ENCODE measurements at regions not wholly inside any gene's neighbourhood (a gene's known extent, or its start where the extent isn't known, plus 50 kb on each side); places are given as distances from the start of the nearest gene placed in this dataset.

DNA sequence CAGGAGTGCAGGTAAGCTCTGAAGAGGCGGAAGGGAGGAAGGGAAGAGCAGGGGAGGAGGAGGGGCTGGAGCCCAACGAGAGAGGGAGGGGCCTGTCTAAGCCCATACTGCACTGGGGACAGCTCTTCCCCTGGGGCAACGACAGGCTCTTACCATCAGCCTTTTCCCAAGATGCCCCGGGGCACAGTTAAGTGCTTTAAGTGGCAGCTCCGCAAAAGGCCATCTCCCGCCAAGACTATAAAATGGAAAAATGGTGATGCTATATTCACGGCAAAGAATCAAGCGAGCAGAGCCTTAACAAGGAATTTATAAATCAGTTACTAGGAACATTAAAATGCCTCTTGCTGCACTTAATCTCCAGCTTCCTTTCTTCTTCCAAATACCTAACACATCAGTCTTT, 110.2 kb upstream of the NLRP1 start:
- TF ChIP-seq, protein P1, sequence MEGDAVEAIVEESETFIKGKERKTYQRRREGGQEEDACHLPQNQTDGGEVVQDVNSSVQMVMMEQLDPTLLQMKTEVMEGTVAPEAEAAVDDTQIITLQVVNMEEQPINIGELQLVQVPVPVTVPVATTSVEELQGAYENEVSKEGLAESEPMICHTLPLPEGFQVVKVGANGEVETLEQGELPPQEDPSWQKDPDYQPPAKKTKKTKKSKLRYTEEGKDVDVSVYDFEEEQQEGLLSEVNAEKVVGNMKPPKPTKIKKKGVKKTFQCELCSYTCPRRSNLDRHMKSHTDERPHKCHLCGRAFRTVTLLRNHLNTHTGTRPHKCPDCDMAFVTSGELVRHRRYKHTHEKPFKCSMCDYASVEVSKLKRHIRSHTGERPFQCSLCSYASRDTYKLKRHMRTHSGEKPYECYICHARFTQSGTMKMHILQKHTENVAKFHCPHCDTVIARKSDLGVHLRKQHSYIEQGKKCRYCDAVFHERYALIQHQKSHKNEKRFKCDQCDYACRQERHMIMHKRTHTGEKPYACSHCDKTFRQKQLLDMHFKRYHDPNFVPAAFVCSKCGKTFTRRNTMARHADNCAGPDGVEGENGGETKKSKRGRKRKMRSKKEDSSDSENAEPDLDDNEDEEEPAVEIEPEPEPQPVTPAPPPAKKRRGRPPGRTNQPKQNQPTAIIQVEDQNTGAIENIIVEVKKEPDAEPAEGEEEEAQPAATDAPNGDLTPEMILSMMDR (IDR thresholded peaks at IDR 0.05; ENCODE audit: insufficient read depth, low read length): no peak
- TF ChIP-seq POLR2AphosphoS5 (IDR thresholded peaks at IDR 0.05; ENCODE audit: low read depth): no peak
- no peak for TF ChIP-seq GABPA (IDR thresholded peaks at IDR 0.05; ENCODE audit: low read depth)
- no peak for TF ChIP-seq SPI1 (IDR thresholded peaks at IDR 0.05; ENCODE audit: borderline replicate concordance, low read depth)
- TF ChIP-seq, protein P2, sequence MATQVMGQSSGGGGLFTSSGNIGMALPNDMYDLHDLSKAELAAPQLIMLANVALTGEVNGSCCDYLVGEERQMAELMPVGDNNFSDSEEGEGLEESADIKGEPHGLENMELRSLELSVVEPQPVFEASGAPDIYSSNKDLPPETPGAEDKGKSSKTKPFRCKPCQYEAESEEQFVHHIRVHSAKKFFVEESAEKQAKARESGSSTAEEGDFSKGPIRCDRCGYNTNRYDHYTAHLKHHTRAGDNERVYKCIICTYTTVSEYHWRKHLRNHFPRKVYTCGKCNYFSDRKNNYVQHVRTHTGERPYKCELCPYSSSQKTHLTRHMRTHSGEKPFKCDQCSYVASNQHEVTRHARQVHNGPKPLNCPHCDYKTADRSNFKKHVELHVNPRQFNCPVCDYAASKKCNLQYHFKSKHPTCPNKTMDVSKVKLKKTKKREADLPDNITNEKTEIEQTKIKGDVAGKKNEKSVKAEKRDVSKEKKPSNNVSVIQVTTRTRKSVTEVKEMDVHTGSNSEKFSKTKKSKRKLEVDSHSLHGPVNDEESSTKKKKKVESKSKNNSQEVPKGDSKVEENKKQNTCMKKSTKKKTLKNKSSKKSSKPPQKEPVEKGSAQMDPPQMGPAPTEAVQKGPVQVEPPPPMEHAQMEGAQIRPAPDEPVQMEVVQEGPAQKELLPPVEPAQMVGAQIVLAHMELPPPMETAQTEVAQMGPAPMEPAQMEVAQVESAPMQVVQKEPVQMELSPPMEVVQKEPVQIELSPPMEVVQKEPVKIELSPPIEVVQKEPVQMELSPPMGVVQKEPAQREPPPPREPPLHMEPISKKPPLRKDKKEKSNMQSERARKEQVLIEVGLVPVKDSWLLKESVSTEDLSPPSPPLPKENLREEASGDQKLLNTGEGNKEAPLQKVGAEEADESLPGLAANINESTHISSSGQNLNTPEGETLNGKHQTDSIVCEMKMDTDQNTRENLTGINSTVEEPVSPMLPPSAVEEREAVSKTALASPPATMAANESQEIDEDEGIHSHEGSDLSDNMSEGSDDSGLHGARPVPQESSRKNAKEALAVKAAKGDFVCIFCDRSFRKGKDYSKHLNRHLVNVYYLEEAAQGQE (IDR thresholded peaks at IDR 0.05; ENCODE audit: insufficient replicate concordance, low read depth): no peak

All from HL-60 (cell line).